ENCODE measurements at regions not wholly inside any gene's neighbourhood (a gene's known extent, or its start where the extent isn't known, plus 50 kb on each side); places are given as distances from the start of the nearest gene placed in this dataset.

DNA sequence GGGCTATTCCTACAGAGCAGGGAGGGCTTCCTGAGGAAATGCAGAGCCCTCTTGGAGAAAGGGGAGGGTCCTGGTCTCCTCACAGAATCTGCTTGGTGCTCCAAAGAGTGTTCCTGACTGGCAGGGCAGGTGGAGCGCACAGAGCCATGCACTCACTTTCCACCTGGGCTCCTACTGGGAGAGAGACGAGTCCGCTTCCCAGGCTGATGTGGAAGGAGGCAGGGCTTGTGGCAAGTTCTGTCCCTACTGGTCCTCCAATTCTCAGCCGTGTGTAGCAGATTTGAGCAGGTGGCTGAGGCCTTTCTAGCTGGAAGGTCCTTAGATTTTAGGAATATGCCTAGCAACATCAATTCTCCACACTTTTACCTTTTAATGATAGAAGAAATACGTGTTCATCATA is 111.5 kb upstream of the MKI67 start:
- no peak for DNase-seq (ENCODE audit: low read depth, low spot score)
- CTCF ChIA-PET = no interaction called here
- no TSS peak for BruUV-seq (replicated peaks)
- Histone ChIP-seq H3K9ac (replicated peaks; ENCODE audit: extremely low read depth, insufficient read depth, low read length) (no peak overlapping the region), H3K36me3 (ENCODE audit: control insufficient read depth in 2 of 2, extremely low read depth in 1 of 2, insufficient read depth in 2 of 2, low read length in 2 of 2) (no peaks in the 10 kb centered on the region), H2AFZ (ENCODE audit: low read depth, low read length) (no peak overlapping the region), H3K4me3 (replicated peaks in 1 of 3; ENCODE audit: insufficient read depth in 1 of 3, low read depth in 1 of 3, low read length in 3 of 3) (no peak overlapping the region), H3K9me3 (replicated peaks; ENCODE audit: control insufficient read depth, insufficient read depth, low read length) (no peaks in the 10 kb centered on the region), H3K4me2 (ENCODE audit: insufficient read depth, low read length) (no peak overlapping the region), H3K4me1 (ENCODE audit: control insufficient read depth, extremely low read depth, insufficient read depth, low read length) (no peaks in the 10 kb centered on the region), H4K20me1 (replicated peaks; ENCODE audit: control insufficient read depth, extremely low read depth, insufficient read depth, low read length) (no peaks in the 10 kb centered on the region), H3K79me2 (ENCODE audit: control insufficient read depth, insufficient read depth, low read length) (no peaks in the 10 kb centered on the region), H3K27me3 (ENCODE audit: control insufficient read depth in 2 of 2, insufficient read depth in 2 of 2, low read length in 2 of 2) (no peaks in the 10 kb centered on the region), H3K9me1 (replicated peaks; ENCODE audit: control insufficient read depth, extremely low read depth, insufficient read depth, low read length) (no peaks in the 10 kb centered on the region), H3K27ac (ENCODE audit: insufficient read depth, low read depth, low read length) (no peak overlapping the region)
- intact Hi-C loops (cut with micrococcal nuclease) = no loop called here
- no peak for FAIRE-seq
- no peak for TF ChIP-seq FOS (IDR thresholded peaks at IDR 0.05; ENCODE audit: borderline replicate concordance, insufficient read depth, low read length)
- no peak for TF ChIP-seq GATA2 (IDR thresholded peaks at IDR 0.05; ENCODE audit: insufficient read depth, insufficient read length, low read depth, low read length)
- no peak for TF ChIP-seq EZH2 (IDR thresholded peaks at IDR 0.05; ENCODE audit: borderline replicate concordance, low read depth, low read length, severe bottlenecking)
- POLR2A ChIA-PET = no interaction called here
- dilution Hi-C loops (cut with MboI; ENCODE audit: extremely low pct_ligation_motif_present, low sequenced_read_pairs) = no loop called here

DNA sequence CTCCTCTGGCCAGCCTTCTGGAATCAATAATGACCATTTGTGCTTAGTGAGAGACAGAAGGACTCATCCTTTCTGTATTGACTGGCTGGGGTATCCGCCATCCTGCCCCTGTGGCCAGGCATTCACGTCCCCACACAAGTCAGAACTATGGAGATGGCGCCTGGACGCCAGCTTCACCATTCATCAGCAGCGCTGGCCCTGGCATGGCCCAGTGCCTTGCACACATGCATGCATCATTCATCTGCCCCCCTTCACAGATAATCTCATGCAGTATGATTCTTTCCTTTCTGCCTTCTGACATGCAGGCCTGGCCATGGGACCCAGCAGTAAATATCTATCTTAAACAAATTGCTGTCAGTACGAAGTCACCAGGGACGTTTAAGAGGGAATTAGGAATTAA is 114.8 kb upstream of the MKI67 start:
- no peak overlapping the region for H3K27ac ChIP-seq (ENCODE audit: insufficient read depth, low read depth, low read length)
- H3K27me3 ChIP-seq (ENCODE audit: control insufficient read depth in 2 of 2, insufficient read depth in 2 of 2, low read length in 2 of 2) = no peaks in the 10 kb centered on the region
- FAIRE-seq (no peak), DNase-seq (ENCODE audit: low read depth, low spot score) (no peak)
- H2AFZ ChIP-seq (ENCODE audit: low read depth, low read length) = no peak overlapping the region
- dilution Hi-C loops (cut with MboI; ENCODE audit: extremely low pct_ligation_motif_present, low sequenced_read_pairs) (no loop called here), intact Hi-C loops (cut with micrococcal nuclease) (no loop called here)
- no peak for TF ChIP-seq JUN (IDR thresholded peaks at IDR 0.05; ENCODE audit: borderline replicate concordance, insufficient read depth, insufficient read length, low read depth)
- TF ChIP-seq FOS (IDR thresholded peaks at IDR 0.05; ENCODE audit: borderline replicate concordance, insufficient read depth, low read length) = no peak
- no peak for TF ChIP-seq MYC (IDR thresholded peaks at IDR 0.05; ENCODE audit: low read depth, low read length)
- TF ChIP-seq EZH2 (IDR thresholded peaks at IDR 0.05; ENCODE audit: borderline replicate concordance, low read depth, low read length, severe bottlenecking) = no peak
- TF ChIP-seq, protein P1, sequence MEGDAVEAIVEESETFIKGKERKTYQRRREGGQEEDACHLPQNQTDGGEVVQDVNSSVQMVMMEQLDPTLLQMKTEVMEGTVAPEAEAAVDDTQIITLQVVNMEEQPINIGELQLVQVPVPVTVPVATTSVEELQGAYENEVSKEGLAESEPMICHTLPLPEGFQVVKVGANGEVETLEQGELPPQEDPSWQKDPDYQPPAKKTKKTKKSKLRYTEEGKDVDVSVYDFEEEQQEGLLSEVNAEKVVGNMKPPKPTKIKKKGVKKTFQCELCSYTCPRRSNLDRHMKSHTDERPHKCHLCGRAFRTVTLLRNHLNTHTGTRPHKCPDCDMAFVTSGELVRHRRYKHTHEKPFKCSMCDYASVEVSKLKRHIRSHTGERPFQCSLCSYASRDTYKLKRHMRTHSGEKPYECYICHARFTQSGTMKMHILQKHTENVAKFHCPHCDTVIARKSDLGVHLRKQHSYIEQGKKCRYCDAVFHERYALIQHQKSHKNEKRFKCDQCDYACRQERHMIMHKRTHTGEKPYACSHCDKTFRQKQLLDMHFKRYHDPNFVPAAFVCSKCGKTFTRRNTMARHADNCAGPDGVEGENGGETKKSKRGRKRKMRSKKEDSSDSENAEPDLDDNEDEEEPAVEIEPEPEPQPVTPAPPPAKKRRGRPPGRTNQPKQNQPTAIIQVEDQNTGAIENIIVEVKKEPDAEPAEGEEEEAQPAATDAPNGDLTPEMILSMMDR (IDR thresholded peaks at IDR 0.05; ENCODE audit: extremely low read depth in 1 of 2, insufficient read depth in 1 of 2, low read depth in 1 of 2, low read length in 2 of 2) = no peak
- no peak for TF ChIP-seq MAX (IDR thresholded peaks at IDR 0.05; ENCODE audit: insufficient read depth, insufficient read length)
- no peak for TF ChIP-seq GATA2 (IDR thresholded peaks at IDR 0.05; ENCODE audit: insufficient read depth, insufficient read length, low read depth, low read length)
- TF ChIP-seq POLR2A (IDR thresholded peaks at IDR 0.05; ENCODE audit: low read depth, low read length) = no peak
- no peak for TF ChIP-seq POLR2AphosphoS5 (IDR thresholded peaks at IDR 0.05; ENCODE audit: insufficient read depth, low read depth, low read length)
- no peaks in the 10 kb centered on the region for H3K36me3 ChIP-seq (ENCODE audit: control insufficient read depth in 2 of 2, extremely low read depth in 1 of 2, insufficient read depth in 2 of 2, low read length in 2 of 2)
- POLR2A ChIA-PET = no interaction called here
- BruUV-seq (replicated peaks) = no TSS peak
- no peak overlapping the region for H3K4me3 ChIP-seq (replicated peaks in 1 of 3; ENCODE audit: insufficient read depth in 1 of 3, low read depth in 1 of 3, low read length in 3 of 3)
- no peak overlapping the region for H3K4me2 ChIP-seq (ENCODE audit: insufficient read depth, low read length)
- H3K9me1 ChIP-seq (replicated peaks; ENCODE audit: control insufficient read depth, extremely low read depth, insufficient read depth, low read length) = no peaks in the 10 kb centered on the region
- CTCF ChIA-PET = no interaction called here
- no peaks in the 10 kb centered on the region for H3K4me1 ChIP-seq (ENCODE audit: control insufficient read depth, extremely low read depth, insufficient read depth, low read length)
- no peaks in the 10 kb centered on the region for H4K20me1 ChIP-seq (replicated peaks; ENCODE audit: control insufficient read depth, extremely low read depth, insufficient read depth, low read length)
- H3K9me3 ChIP-seq (replicated peaks; ENCODE audit: control insufficient read depth, insufficient read depth, low read length) = no peaks in the 10 kb centered on the region
- H3K79me2 ChIP-seq (ENCODE audit: control insufficient read depth, insufficient read depth, low read length) = no peaks in the 10 kb centered on the region
- H3K9ac ChIP-seq (replicated peaks; ENCODE audit: extremely low read depth, insufficient read depth, low read length) = no peak overlapping the region
